HG02840 (cell line): ENCODE measurements at regions not wholly inside any gene's neighbourhood (a gene's known extent, or its start where the extent isn't known, plus 50 kb on each side); places are given as distances from the start of the nearest gene placed in this dataset.

Source experiments
- ATAC-seq: cut with Tn5 transposase; IDR thresholded peaks from one replicate; pipeline ENCODE4 v1.9.1; 2021; ENCODE audit warnings: mild to moderate bottlenecking, moderate library complexity, moderate number of reproducible peaks; ENCODE audit not compliant: unreplicated experiment, low FRiP score

- no peak for ATAC-seq
Observed at GRCh38 chr11:15575409-15575808, 460.7 kb downstream of the INSC start.

GRCh38 chr11:15576769-15577168 lies 462.0 kb downstream of the INSC start:
- ATAC-seq: no peak

GRCh38 chr11:15577519-15577918 lies 462.8 kb downstream of the INSC start:
- ATAC-seq: no peak

- ATAC-seq: no peak
Observed at GRCh38 chr11:15579287-15580001, 464.7 kb downstream of the INSC start.

DNA sequence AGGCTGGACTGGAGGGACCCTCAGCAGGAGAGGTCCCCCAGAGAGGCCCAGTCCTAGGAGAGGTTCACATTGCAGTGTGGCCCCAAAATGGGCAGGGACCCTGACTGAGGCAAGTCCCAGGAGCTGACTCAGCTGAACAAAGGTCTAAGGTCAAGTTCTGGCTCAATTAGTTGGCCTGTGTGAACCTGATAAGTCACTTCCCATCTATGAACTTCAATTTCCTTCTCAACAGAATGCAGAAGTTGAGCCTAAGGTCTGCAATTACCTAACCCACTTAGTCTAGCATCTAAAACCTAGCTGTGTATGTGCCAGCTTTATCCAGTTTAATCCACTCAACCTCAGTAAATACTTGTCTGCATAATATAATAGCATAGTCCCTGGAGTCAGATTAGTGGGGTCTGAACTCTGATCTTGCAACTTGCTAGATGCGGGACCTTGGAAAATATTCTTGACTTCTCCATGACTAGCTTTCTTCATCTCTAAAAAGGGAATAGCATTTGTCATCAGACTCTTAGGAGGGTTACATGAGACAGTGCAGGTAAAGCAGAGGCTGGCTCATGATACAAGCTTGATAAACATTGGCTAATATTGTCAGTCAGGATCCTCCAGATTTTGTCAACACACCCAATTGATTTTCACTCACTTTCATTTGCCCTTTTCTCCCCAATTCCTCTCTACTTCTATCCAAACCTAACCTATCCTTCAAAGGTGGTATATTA lies 465.5 kb downstream of the INSC start:
- no peak for ATAC-seq

DNA sequence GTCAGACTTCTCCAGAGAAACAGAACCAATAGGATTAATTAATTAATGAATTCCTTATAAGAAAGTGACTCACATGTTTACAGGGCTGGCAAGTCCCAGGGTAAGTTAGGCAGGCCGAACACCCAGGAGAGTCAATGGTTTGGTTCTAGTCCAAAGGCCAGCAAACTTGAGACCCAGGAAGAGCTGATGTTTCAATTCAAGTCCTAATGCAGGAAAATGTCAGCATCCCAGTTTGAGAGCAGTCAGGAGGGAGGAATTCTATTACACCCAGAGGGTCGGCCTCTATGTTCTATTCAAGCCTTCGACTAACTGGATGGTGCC lies 466.0 kb downstream of the INSC start:
- ATAC-seq: no peak

- no peak for ATAC-seq
Observed at GRCh38 chr11:15584158-15584557, 469.4 kb downstream of the INSC start.

GRCh38 chr11:15585602-15586331 lies 471.0 kb downstream of the INSC start:
- no peak for ATAC-seq

DNA sequence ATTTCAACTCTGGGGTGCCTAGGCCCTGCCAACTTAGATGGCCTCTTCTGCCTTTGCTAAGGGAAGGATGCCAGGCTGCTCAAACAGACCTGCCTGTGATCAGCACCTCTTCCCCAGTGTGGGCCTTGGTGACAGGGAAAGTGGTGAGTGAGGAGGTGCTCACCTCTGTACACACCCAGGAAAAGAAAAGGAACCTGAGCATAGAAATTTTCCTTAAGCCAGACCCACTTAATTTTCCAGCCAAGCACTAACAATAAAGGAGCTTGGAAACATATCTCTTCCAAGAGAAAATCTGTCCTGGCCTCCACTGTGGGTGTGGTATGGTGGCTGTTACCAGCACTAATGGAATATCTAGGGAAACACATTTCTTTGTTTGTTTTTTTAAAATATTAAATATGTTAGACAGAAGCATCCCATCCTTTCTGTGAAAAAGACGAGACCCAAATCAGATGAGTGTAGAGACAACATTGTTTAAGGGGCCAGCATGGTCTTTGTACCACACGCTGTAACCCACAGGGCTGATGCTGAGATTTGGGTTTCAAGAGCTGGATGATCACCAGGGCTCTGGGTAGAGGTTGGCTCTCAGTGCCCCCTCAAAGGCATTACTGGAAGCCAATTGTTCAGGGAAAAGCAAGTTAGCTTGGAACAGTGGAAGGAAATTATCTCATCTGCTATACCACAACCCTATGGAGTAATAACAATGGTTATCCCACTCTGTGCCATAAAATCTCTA lies 472.2 kb downstream of the INSC start:
- no peak for ATAC-seq

DNA sequence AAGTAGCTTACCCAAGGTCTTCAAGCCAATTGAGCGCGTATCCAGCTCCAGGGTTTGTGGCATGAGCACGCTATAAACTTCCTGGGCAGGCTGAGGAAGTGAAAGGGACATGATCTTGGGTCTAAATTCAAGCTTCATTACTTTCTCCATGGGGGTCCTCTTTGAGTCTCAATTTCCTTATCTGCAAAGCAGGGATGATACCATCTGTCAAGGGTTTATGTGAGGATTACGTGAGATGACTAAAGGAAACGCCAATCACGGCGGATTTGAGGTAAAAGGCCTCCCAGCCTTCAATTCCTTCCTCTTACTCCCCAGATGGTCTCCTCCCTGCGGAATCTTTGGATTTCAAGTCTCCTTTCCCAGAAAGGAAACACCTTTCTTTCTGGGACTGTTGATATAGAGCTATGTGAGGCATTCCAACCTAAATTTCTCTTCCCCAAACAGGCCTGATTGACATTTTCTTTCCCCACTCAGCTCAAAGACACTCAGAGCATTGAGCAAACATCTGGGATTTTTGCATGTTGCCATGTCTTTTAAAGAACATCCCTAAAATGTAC lies 474.4 kb downstream of the INSC start:
- no peak for ATAC-seq

DNA sequence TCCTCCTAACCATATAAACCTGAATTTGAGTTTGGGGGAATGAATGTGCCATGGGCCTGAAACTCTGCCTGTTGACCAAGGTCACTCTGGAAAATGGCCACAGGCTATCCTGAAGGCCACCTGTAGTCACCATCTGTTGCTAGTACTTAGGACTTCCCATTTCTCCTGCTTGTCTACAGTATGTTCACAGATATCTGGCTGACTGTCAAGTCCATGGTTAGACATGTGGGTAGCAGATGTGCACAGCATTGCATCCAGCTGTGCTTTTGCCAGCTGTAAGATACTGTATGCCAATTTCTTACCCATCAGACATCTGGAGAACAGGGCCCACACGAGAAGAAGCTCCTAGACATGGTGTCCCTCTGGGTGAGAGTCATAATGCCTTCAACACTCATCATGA lies 475.4 kb downstream of the INSC start:
- no peak for ATAC-seq

DNA sequence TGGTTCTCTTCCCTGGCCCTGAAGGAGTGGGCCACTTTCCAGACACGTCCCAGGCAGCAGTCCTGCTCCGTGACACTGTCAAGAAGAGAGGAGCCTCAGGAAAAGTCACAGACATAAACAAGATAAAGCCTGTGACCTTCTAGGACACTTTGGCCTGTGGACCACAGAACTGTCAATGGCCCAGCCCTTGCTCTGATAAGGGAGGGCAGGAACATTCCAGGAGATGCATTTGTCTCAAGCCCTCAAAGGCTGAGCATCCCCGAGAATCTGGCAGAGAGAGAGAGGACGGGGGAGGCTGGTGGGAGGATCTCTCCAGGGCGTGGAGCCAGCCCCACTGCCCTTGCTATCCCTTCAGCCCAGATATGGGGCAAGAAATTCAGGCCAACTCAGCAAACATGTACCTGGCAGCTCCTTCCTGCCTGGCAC lies 476.4 kb downstream of the INSC start:
- ATAC-seq: no peak

DNA sequence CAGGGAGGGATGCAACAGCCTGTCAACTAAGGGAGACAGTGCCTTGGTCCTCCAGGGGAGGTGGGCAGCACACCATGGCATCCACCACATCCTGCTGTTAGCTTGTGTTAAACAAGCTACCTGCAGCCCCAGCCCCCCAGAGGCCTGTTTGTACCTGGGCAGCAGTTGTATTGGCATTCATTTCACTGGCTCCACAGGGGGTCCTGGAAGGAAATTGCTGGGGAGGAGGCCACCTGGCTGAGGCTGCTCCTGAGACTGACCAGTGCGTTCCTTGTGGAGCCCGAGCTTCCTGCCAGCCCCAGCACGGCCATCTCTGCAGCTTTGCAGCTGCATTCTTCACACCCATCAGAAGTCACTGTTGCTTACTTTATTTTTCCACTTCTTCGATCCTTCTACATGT lies 479.9 kb downstream of the INSC start:
- no peak for ATAC-seq

GRCh38 chr11:15599376-15599775 lies 484.7 kb downstream of the INSC start:
- no peak for ATAC-seq

GRCh38 chr11:15602047-15602446 lies 487.3 kb downstream of the INSC start:
- no peak for ATAC-seq

- ATAC-seq: no peak
Observed at GRCh38 chr11:15602785-15603567, 488.3 kb downstream of the INSC start.

DNA sequence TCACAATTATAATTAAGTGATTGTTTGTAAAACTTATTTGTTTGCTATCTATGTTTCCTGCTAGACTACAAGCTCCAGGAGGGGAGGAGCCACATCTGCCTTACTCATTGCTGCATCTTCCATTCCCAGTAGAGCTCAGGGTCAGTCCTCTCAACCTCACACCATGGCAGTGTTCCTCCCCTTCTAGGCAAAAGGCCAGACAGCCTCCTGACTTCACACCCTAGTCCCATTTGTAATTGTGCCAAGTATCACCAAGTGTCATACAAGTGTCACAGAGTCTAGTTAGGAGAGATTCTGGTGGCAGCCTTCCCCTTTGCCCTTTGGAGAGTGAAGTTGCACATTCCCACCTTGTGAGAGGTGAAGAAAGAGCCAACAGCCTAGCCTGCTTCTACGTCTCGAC lies 490.4 kb downstream of the INSC start:
- no peak for ATAC-seq

DNA sequence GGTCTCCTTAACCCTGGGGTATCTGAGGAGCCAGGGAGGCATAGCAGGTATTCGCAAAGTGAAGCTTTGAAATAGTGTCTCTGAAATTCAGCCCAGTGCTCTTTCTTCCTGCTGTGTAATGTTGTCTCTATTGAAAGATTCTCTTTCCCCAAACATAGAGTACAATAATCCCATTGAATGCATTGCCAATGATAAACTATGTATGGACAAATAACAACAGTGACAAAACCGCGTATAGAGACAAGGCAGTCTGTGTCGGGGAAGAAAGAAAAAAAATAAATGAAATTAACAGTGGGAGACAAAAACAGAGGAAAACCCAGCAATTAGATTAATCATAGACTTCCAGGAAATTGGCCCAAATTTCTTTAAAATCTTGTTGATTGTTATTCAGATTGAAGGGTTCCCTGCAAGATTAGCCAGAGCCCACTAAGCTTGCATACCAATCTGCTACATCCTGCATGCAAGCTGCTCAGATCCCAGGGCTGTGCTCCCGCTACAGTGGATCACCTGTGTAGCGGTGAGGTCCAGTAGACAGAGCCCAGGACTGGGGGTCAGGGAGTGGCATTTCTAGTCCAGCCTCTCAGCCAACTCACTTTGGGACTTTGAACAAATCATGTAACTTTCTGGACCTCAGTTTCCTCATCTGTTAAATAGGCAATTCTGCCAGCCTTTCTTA lies 492.8 kb downstream of the INSC start:
- no peak for ATAC-seq

- no peak for ATAC-seq
Observed at GRCh38 chr11:15609445-15609844, 494.7 kb downstream of the INSC start.
